Limb (tissue), 2 donors: ENCODE measurements at regions not wholly inside any gene's neighbourhood (a gene's known extent, or its start where the extent isn't known, plus 50 kb on each side); places are given as distances from the start of the nearest gene placed in this dataset.
"Not testable (repeated sequence)": the region's sequence is repeated elsewhere in the genome, so short reads cannot be mapped to it uniquely, and the experiment has no call there.

Experiments used
- DNase-seq, 2 donors: peaks; one replicate each; pipeline ENCODE4 v3.0.0-alpha.2; 2016; ENCODE audit errors: extremely low spot score in 2 of 2

GRCh38 chr9:19939734-19940278, 151.0 kb upstream of the SLC24A2 start:
- no peak for DNase-seq

GRCh38 chr9:19938990-19939733, 150.3 kb upstream of the SLC24A2 start:
- DNase-seq, result no peak

GRCh38 chr9:19937121-19937520, 148.3 kb upstream of the SLC24A2 start:
- no peak for DNase-seq

- no peak for DNase-seq
Observed at GRCh38 chr9:19936598-19936997, 147.8 kb upstream of the SLC24A2 start.

GRCh38 chr9:19935422-19935821, 146.6 kb upstream of the SLC24A2 start:
- no peak for DNase-seq

GRCh38 chr9:19934301-19934871, 145.5 kb upstream of the SLC24A2 start:
- peak in 1 of 2 donors; percentile 50 for DNase-seq

- no peak for DNase-seq
Observed at GRCh38 chr9:19931098-19931890, 142.5 kb upstream of the SLC24A2 start.

- no peak for DNase-seq
Observed at GRCh38 chr9:19927560-19927959, 138.7 kb upstream of the SLC24A2 start.

- DNase-seq, result no peak
Observed at GRCh38 chr9:19926774-19927173, 137.9 kb upstream of the SLC24A2 start.

- DNase-seq, result peak; percentile 86 to 89
Observed at GRCh38 chr9:19925674-19926503, 137.1 kb upstream of the SLC24A2 start.

- no peak for DNase-seq
Observed at GRCh38 chr9:19924080-19924479, 135.2 kb upstream of the SLC24A2 start.

GRCh38 chr9:19922476-19923118, 133.8 kb upstream of the SLC24A2 start:
- DNase-seq, result peak; percentile 61 to 62

GRCh38 chr9:19920401-19920800, 131.6 kb upstream of the SLC24A2 start:
- DNase-seq, result no peak

GRCh38 chr9:19918630-19919029, 129.8 kb upstream of the SLC24A2 start:
- DNase-seq, result no peak

GRCh38 chr9:19914044-19914443, 125.2 kb upstream of the SLC24A2 start:
- no peak for DNase-seq

- DNase-seq, result no peak
Observed at GRCh38 chr9:19913151-19913550, 124.3 kb upstream of the SLC24A2 start.

- DNase-seq, result no peak
Observed at GRCh38 chr9:19903076-19903475, 114.2 kb upstream of the SLC24A2 start.

- DNase-seq, result no peak
Observed at GRCh38 chr9:19901586-19901985, 112.7 kb upstream of the SLC24A2 start.

- no peak for DNase-seq
Observed at GRCh38 chr9:19896161-19896560, 107.3 kb upstream of the SLC24A2 start.

- DNase-seq, result not testable (repeated sequence)
Observed at GRCh38 chr9:19895578-19895977, 106.7 kb upstream of the SLC24A2 start.

GRCh38 chr9:19895006-19895405, 106.2 kb upstream of the SLC24A2 start:
- no peak for DNase-seq
